H9 (cell line): ENCODE measurements at regions not wholly inside any gene's neighbourhood (a gene's known extent, or its start where the extent isn't known, plus 50 kb on each side); places are given as distances from the start of the nearest gene placed in this dataset.

Experiments
- DNase-seq: peaks from one replicate; pipeline ENCODE4 v3.0.0-alpha.2; 2017
- H2AFZ ChIP-seq: one replicate; pipeline ENCODE4 v1.6.1; 2013; ENCODE audit warnings: mild to moderate bottlenecking, low read length, control low read depth, moderate library complexity
- H2AK5ac ChIP-seq: 2 replicates; pipeline ENCODE4 v1.6.1; 2013; ENCODE audit warnings: low read length, control low read depth, mixed read lengths; ENCODE audit not compliant: insufficient read length
- H2BK120ac ChIP-seq: one replicate; pipeline ENCODE4 v1.6.1; 2013; ENCODE audit warnings: low read depth, mild to moderate bottlenecking, low read length, control low read depth, inconsistent platforms; ENCODE audit not compliant: poor library complexity, severe bottlenecking
- H2BK12ac ChIP-seq: 2 replicates; pipeline ENCODE4 v1.6.1; 2013; ENCODE audit warnings: low read length, control low read depth, mixed read lengths, low read depth; ENCODE audit not compliant: insufficient read length
- H2BK15ac ChIP-seq: 2 replicates; pipeline ENCODE4 v1.6.1; 2013; ENCODE audit warnings: low read depth, low read length, control low read depth
- H2BK20ac ChIP-seq: one replicate; pipeline ENCODE4 v1.6.1; 2013; ENCODE audit warnings: low read depth, mild to moderate bottlenecking, low read length, control low read depth, inconsistent platforms; ENCODE audit not compliant: poor library complexity, severe bottlenecking
- H2BK5ac ChIP-seq: 2 replicates; pipeline ENCODE4 v1.6.1; 2013; ENCODE audit warnings: low read length, control low read depth, mixed read lengths; ENCODE audit not compliant: insufficient read length
- H3K14ac ChIP-seq: 2 replicates; pipeline ENCODE4 v1.6.1; 2013; ENCODE audit warnings: low read length, control low read depth; ENCODE audit not compliant: insufficient read depth
- H3K18ac ChIP-seq: 2 replicates; pipeline ENCODE4 v1.6.1; 2013; ENCODE audit warnings: low read depth, mild to moderate bottlenecking, mixed read lengths, low read length, control low read depth; ENCODE audit not compliant: insufficient read length
- H3K23ac ChIP-seq: 2 replicates; pipeline ENCODE4 v1.6.1; 2013; ENCODE audit warnings: low read length, control low read depth, mixed read lengths, low read depth; ENCODE audit not compliant: insufficient read length
- H3K23me2 ChIP-seq: 2 replicates; pipeline ENCODE4 v1.6.1; 2013; ENCODE audit warnings: low read depth, mild to moderate bottlenecking, mixed read lengths, low read length, control low read depth; ENCODE audit not compliant: insufficient read length, poor library complexity, severe bottlenecking
- H3K27ac ChIP-seq: 2 replicates; pipeline ENCODE4 v1.5.1; 2013; ENCODE audit warnings: low read length, control low read depth, mixed read lengths, low read depth; ENCODE audit not compliant: insufficient read length
- H3K27me3 ChIP-seq: 2 replicates; pipeline ENCODE4 v1.6.1; 2013; ENCODE audit warnings: low read length, control low read depth, inconsistent platforms; ENCODE audit not compliant: insufficient read depth
- H3K4ac ChIP-seq: 2 replicates; pipeline ENCODE4 v1.6.1; 2013; ENCODE audit warnings: low read depth, mild to moderate bottlenecking, control low read depth, inconsistent platforms, low read length, moderate library complexity
- H3K4me1 ChIP-seq: 2 replicates; pipeline ENCODE4 v1.6.1; 2013; ENCODE audit warnings: low read length, control low read depth, inconsistent platforms; ENCODE audit not compliant: insufficient read depth
- H3K4me2 ChIP-seq: 2 replicates; pipeline ENCODE4 v1.6.1; 2013; ENCODE audit warnings: low read length, control low read depth, mixed read lengths; ENCODE audit not compliant: insufficient read length, insufficient read depth
- H3K56ac ChIP-seq: 2 replicates; pipeline ENCODE4 v1.6.1; 2013; ENCODE audit warnings: low read depth, mild to moderate bottlenecking, mixed read lengths, low read length, control low read depth; ENCODE audit not compliant: insufficient read length
- H3K79me1 ChIP-seq: 2 replicates; pipeline ENCODE4 v1.6.1; 2013; ENCODE audit warnings: low read depth, mild to moderate bottlenecking, moderate library complexity, low read length, control low read depth, inconsistent platforms; ENCODE audit not compliant: insufficient read depth, poor library complexity, severe bottlenecking
- H3K79me2 ChIP-seq: 2 replicates; pipeline ENCODE4 v1.6.1; 2013; ENCODE audit warnings: low read length, control low read depth, inconsistent platforms; ENCODE audit not compliant: insufficient read depth
- H3K9ac ChIP-seq: 2 replicates; pipeline ENCODE4 v1.6.1; 2013; ENCODE audit warnings: low read length, control low read depth, mixed read lengths; ENCODE audit not compliant: insufficient read length; ENCODE audit errors: extremely low read depth
- H3K9me3 ChIP-seq: one replicate; pipeline ENCODE4 v1.6.1; 2013; ENCODE audit warnings: low read depth, low read length, inconsistent platforms; ENCODE audit not compliant: control insufficient read depth
- H3T11ph ChIP-seq: one replicate; pipeline ENCODE4 v1.6.1; 2013; ENCODE audit warnings: mild to moderate bottlenecking, low read length, control low read depth, inconsistent platforms
- H4K20me1 ChIP-seq: one replicate; pipeline ENCODE4 v1.6.1; 2013; ENCODE audit not compliant: control insufficient read depth, insufficient read length, insufficient read depth
- H4K5ac ChIP-seq: 2 replicates; pipeline ENCODE4 v1.6.1; 2013; ENCODE audit warnings: low read depth, mild to moderate bottlenecking, mixed read lengths, low read length, control low read depth; ENCODE audit not compliant: insufficient read length
- H4K8ac ChIP-seq: replicated peaks from 2 replicates; pipeline ENCODE4 v1.6.1; 2013; ENCODE audit warnings: low read length, control low read depth, mixed read lengths, low read depth; ENCODE audit not compliant: insufficient read length
- H4K91ac ChIP-seq: 2 replicates; pipeline ENCODE4 v1.6.1; 2013; ENCODE audit warnings: low read depth, mild to moderate bottlenecking, moderate library complexity, mixed read lengths, low read length, control low read depth; ENCODE audit not compliant: insufficient read length
- H3K27ac Mint-ChIP-seq, 3 experiments: 2 replicates in 2 of 3; 3 replicates in 1 of 3; pipeline ENCODE4 v1.8.0; 2020 to 2021; ENCODE audit warnings: mixed read lengths in 3 of 3, mild to moderate bottlenecking in 1 of 3, moderate library complexity in 1 of 3
- H3K27me3 Mint-ChIP-seq: 2 replicates; pipeline ENCODE4 v1.8.0; 2021; ENCODE audit warnings: low read depth, mild to moderate bottlenecking, moderate library complexity, mixed read lengths
- H3K36me3 Mint-ChIP-seq, 3 experiments: 2 replicates in 2 of 3; 3 replicates in 1 of 3; pipeline ENCODE4 v1.8.0; 2020 to 2021; ENCODE audit warnings: low read depth in 3 of 3, mixed read lengths in 3 of 3; ENCODE audit not compliant: insufficient read depth in 1 of 3
- H3K4me1 Mint-ChIP-seq, 2 experiments: 2 replicates each; pipeline ENCODE4 v1.8.0; 2020; ENCODE audit warnings: mixed read lengths in 2 of 2
- H3K4me3 Mint-ChIP-seq, 2 experiments: 2 replicates in 1 of 2; 3 replicates in 1 of 2; pipeline ENCODE4 v1.8.0; 2020 to 2021; ENCODE audit warnings: mild to moderate bottlenecking in 2 of 2, mixed read lengths in 2 of 2, moderate library complexity in 1 of 2
- H3K9me3 Mint-ChIP-seq, 2 experiments: 2 replicates in 1 of 2; 3 replicates in 1 of 2; pipeline ENCODE4 v1.8.0; 2020; ENCODE audit warnings: mild to moderate bottlenecking in 2 of 2, mixed read lengths in 2 of 2, moderate library complexity in 1 of 2
- WGBS: extraction: QIAGEN DNeasy Blood & Tissue Kit; methylation state at CpG from one replicate; pipeline ENCODE4 v1.1.7; 2013; ENCODE audit warnings: missing lambda C conversion rate, low lambda C conversion rate, mixed read lengths; ENCODE audit not compliant: insufficient read length; ENCODE audit errors: extremely low coverage; 5-methylcytosine and 5-hydroxymethylcytosine counted together
- TF ChIP-seq, protein P1 (sequence below): fragments of 200-600 bp; sonication (generic); conservative IDR thresholded peaks from 3 replicates; pipeline ENCODE4 v1.8.0; 2021; ENCODE audit warnings: antibody characterized with exemption, mild to moderate bottlenecking

DNA sequence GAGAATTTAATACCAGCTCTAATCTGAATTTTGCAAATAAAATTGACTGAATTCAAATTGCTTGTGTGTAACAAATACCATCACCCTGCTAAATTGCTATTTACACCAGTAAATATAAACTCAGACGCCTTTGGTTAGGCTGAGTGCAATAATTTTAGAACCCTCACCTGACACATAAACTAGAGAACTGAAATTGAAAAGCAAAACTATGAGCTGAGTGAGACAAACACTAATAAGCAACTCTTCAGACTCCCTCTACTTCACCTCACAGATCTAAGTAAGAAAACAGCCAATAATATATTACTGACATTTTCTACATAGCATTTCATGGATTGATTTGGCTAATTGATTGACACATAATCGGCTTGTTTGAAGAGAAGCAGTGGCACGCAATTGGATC lies 621.2 kb downstream of the REEP3 start:
- Mint-ChIP-seq H3K36me3 (no peaks in the 10 kb centered on the region), H3K9me3 (no peaks in the 10 kb centered on the region; a peak in 1 of 5 replicates), H3K4me1 (no peaks in the 10 kb centered on the region), H3K4me3 (no peak overlapping the region), H3K27ac (no peak overlapping the region), H3K27me3 (no peaks in the 10 kb centered on the region)
- H3K23me2 ChIP-seq: no peaks in the 10 kb centered on the region
- H2BK20ac ChIP-seq: no peak overlapping the region
- no peak overlapping the region for H3T11ph ChIP-seq
- no peak overlapping the region for H2BK5ac ChIP-seq
- no peak overlapping the region for H4K8ac ChIP-seq
- no peak overlapping the region for H2BK15ac ChIP-seq
- H3K4ac ChIP-seq: no peak overlapping the region
- no peak overlapping the region for H2BK12ac ChIP-seq
- H2BK120ac ChIP-seq: no peak overlapping the region
- no peaks in the 10 kb centered on the region for H3K79me2 ChIP-seq
- no peak for DNase-seq
- no peak overlapping the region for H4K91ac ChIP-seq
- no peaks in the 10 kb centered on the region for H3K79me1 ChIP-seq
- no peak overlapping the region for H3K4me2 ChIP-seq
- H3K56ac ChIP-seq: no peak overlapping the region
- no peaks in the 10 kb centered on the region for H3K9me3 ChIP-seq
- H3K23ac ChIP-seq: no peak overlapping the region
- H3K27ac ChIP-seq: no peak overlapping the region
- TF ChIP-seq, protein P1, sequence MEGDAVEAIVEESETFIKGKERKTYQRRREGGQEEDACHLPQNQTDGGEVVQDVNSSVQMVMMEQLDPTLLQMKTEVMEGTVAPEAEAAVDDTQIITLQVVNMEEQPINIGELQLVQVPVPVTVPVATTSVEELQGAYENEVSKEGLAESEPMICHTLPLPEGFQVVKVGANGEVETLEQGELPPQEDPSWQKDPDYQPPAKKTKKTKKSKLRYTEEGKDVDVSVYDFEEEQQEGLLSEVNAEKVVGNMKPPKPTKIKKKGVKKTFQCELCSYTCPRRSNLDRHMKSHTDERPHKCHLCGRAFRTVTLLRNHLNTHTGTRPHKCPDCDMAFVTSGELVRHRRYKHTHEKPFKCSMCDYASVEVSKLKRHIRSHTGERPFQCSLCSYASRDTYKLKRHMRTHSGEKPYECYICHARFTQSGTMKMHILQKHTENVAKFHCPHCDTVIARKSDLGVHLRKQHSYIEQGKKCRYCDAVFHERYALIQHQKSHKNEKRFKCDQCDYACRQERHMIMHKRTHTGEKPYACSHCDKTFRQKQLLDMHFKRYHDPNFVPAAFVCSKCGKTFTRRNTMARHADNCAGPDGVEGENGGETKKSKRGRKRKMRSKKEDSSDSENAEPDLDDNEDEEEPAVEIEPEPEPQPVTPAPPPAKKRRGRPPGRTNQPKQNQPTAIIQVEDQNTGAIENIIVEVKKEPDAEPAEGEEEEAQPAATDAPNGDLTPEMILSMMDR: no peak
- H4K5ac ChIP-seq: no peak overlapping the region
- H4K20me1 ChIP-seq: no peaks in the 10 kb centered on the region
- H3K27me3 ChIP-seq: no peaks in the 10 kb centered on the region
- no peaks in the 10 kb centered on the region for H3K4me1 ChIP-seq
- no peak overlapping the region for H3K9ac ChIP-seq
- H3K18ac ChIP-seq: no peak overlapping the region
- no peak overlapping the region for H2AFZ ChIP-seq
- no CpG with 5 or more reads among the region's 3 CpGs for WGBS
- H2AK5ac ChIP-seq: no peak overlapping the region
- no peak overlapping the region for H3K14ac ChIP-seq
